ENCODE measurements at regions not wholly inside any gene's neighbourhood (a gene's known extent, or its start where the extent isn't known, plus 50 kb on each side); places are given as distances from the start of the nearest gene placed in this dataset.

- no peak for TF ChIP-seq CTCF (IDR thresholded peaks at IDR 0.05)
- TF ChIP-seq POLR2A (IDR thresholded peaks at IDR 0.05), result no peak
Observed at GRCh38 chr5:67771221-67771620, 444.3 kb upstream of the PIK3R1 start.

All from tibial nerve (tissue), 3 donors.